Spleen (tissue), 7 donors: ENCODE measurements at regions not wholly inside any gene's neighbourhood (a gene's known extent, or its start where the extent isn't known, plus 50 kb on each side); places are given as distances from the start of the nearest gene placed in this dataset.

Source experiments
- POLR2A ChIP-seq, 3 donors: fragments of 450-650 bp; IDR thresholded peaks; one replicate each; pipeline ENCODE4 v1.5.1; 2017; ENCODE audit warnings: antibody characterized with exemption in 3 of 3, mild to moderate bottlenecking in 1 of 3
- TF ChIP-seq, protein P1 (sequence below), 11 experiments: fragments of 200-600 bp in 7 of 11; fragments of 450-650 bp in 4 of 11; sonication (generic) in 4 of 11; IDR thresholded peaks in 8 of 11; conservative IDR thresholded peaks in 3 of 11; 1 replicate in 7 of 11; 2 replicates in 4 of 11; pipeline versions ENCODE4 v1.4.0 to v1.8.0; 2016 to 2021; ENCODE audit warnings: antibody characterized with exemption in 11 of 11, inconsistent platforms in 4 of 11, mild to moderate bottlenecking in 1 of 11
- donor health status: DM: no; HTN: no; CAD: no; lungs with moderate emphysema.
- donor health status: DM: no; HTN: no; CAD: no.
- donor health status: DM: no; HTN: no; CAD: no.

DNA sequence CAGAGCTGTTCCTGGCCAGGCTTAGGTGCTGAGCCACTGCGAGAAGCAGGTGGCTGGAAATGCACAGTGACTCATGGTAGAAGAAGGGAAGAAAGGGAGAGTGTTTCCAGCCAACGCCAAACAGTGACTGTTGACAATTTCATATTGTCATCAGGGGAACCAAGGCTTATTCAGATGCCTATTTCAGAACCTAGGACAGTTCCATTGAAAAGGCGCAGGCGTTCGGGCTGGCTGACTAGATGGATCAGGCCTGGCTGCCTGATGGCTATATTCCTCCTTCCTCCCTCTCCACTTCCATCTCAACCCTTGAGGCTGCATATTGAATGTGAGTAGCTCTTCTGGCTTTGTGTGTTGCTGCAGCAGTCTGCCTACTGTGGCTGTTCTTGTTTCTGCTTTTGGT lies 73.0 kb upstream of the FRMPD4 start:
- TF ChIP-seq POLR2A (IDR thresholded peaks at IDR 0.05): no peak
- TF ChIP-seq, protein P1, sequence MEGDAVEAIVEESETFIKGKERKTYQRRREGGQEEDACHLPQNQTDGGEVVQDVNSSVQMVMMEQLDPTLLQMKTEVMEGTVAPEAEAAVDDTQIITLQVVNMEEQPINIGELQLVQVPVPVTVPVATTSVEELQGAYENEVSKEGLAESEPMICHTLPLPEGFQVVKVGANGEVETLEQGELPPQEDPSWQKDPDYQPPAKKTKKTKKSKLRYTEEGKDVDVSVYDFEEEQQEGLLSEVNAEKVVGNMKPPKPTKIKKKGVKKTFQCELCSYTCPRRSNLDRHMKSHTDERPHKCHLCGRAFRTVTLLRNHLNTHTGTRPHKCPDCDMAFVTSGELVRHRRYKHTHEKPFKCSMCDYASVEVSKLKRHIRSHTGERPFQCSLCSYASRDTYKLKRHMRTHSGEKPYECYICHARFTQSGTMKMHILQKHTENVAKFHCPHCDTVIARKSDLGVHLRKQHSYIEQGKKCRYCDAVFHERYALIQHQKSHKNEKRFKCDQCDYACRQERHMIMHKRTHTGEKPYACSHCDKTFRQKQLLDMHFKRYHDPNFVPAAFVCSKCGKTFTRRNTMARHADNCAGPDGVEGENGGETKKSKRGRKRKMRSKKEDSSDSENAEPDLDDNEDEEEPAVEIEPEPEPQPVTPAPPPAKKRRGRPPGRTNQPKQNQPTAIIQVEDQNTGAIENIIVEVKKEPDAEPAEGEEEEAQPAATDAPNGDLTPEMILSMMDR (IDR thresholded peaks at IDR 0.05 in 8 of 11, conservative IDR thresholded peaks at IDR 0.05 in 3 of 11): no peak
